Activated CD8-positive, alpha-beta T cell treated with anti-CD3 and anti-CD28 coated beads for 36 hours (primary cell): ENCODE measurements at regions not wholly inside any gene's neighbourhood (a gene's known extent, or its start where the extent isn't known, plus 50 kb on each side); places are given as distances from the start of the nearest gene placed in this dataset.
A peak's percentile ranks its signal among the peaks of the same experiment; 100 is the strongest.

ENCODE experiments used
- ATAC-seq: fragments of 200-7000 bp; cut with Tn5 transposase; one replicate; pipeline ENCODE4 v1.10.0; 2021; ENCODE audit warnings: mild to moderate bottlenecking, moderate library complexity
- CTCF ChIA-PET: fragments of 350-600 bp; sonication (Branson Sonifier 250); formaldehyde crosslinking; loops from one replicate; lab custom pipeline; 2021; ENCODE audit warnings: antibody characterized with exemption; lab: Charles Lee
- POLR2A ChIA-PET: fragments of 350-600 bp; sonication (Branson Sonifier 250); formaldehyde crosslinking; loops from one replicate; lab custom pipeline; 2021; ENCODE audit warnings: antibody characterized with exemption; lab: Charles Lee
- DNase-seq: peaks from one replicate; pipeline ENCODE4 v3.0.0-alpha.2; 2020
- H3K27ac Mint-ChIP-seq: one replicate; pipeline ENCODE4 v1.8.0; 2021; ENCODE audit warnings: mild to moderate bottlenecking, mixed read lengths
- H3K27me3 Mint-ChIP-seq: one replicate; pipeline ENCODE4 v1.8.0; 2021; ENCODE audit warnings: mixed read lengths
- H3K36me3 Mint-ChIP-seq: one replicate; pipeline ENCODE4 v1.8.0; 2021; ENCODE audit warnings: low read depth, mixed read lengths
- H3K4me1 Mint-ChIP-seq: one replicate; pipeline ENCODE4 v1.8.0; 2021; ENCODE audit warnings: low read depth, mixed read lengths
- H3K4me3 Mint-ChIP-seq: one replicate; pipeline ENCODE4 v1.8.0; 2021; ENCODE audit warnings: mild to moderate bottlenecking, moderate library complexity, mixed read lengths
- H3K9me3 Mint-ChIP-seq: one replicate; pipeline ENCODE4 v1.8.0; 2021; ENCODE audit warnings: mixed read lengths
- CTCF ChIP-seq: fragments of 200-600 bp; IDR thresholded peaks from one replicate; pipeline ENCODE4 v1.8.0; 2022; ENCODE audit warnings: antibody characterized with exemption, mild to moderate bottlenecking
- intact Hi-C: fragments of 100-400 bp; cut with micrococcal nuclease; formaldehyde crosslinking; loops from one replicate; pipeline ENCODE4 v1.10.0; 2022

DNA sequence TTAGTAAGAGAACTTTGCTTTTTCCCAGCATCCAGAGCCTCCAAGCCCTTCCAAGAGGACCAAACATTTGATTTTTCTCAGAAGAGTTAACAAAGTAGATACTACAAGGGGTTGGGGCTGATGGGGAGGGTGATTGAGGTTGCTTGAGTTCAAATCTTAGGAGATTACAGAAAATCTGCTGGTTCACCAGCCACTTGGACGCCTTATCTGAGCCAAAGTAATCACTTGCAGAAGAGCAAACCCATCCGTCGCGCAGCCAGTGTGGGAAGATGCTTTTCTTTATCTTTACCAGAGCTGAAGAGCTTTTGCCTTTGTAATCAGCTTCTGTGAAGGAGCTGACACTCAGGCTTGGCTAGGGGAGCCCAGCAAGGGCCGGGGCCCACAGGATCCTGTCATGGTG is 91.9 kb upstream of the CTTNBP2NL start:
- H3K9me3 Mint-ChIP-seq = no peaks in the 10 kb centered on the region
- ChIA-PET POLR2A (no interaction called here), CTCF (interaction anchor here (1.6 kb wide), 1 partner anchor 66 kb away, joined by 3 read pairs; no protein-coding TSS in a partner anchor)
- ATAC-seq (no peak), DNase-seq (no peak)
- no peaks in the 10 kb centered on the region for H3K4me1 Mint-ChIP-seq
- intact Hi-C loops = no loop called here
- H3K4me3 Mint-ChIP-seq = no peak overlapping the region
- H3K27ac Mint-ChIP-seq = no peak overlapping the region
- no peak for TF ChIP-seq CTCF
- peaks cover 5% of the 10 kb centered on the region for H3K27me3 Mint-ChIP-seq
- no peaks in the 10 kb centered on the region for H3K36me3 Mint-ChIP-seq

DNA sequence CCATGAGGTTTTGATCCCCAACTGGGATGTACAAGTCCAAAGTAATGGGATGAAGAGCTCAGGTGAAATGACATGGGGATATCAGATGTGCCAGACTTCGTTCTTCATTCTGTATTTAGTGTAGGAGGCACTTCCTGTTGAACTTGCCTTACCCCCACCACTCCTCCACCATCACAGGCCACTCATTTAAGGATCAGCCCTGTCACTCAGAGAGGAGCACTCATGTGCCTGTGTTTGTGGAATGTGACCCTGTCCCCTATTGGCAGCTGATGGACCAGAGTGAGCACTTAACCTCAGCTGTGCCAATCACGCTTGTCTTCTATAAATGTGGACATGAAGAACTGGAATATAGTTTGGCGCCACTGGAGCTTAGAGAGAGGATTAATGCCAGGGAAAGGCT is 91.4 kb upstream of the CTTNBP2NL start:
- H3K36me3 Mint-ChIP-seq = no peaks in the 10 kb centered on the region
- no peaks in the 10 kb centered on the region for H3K4me1 Mint-ChIP-seq
- ATAC-seq (no peak), DNase-seq (peak; percentile 7)
- intact Hi-C loops = no loop called here
- peaks cover 5% of the 10 kb centered on the region for H3K27me3 Mint-ChIP-seq
- no peak overlapping the region for H3K27ac Mint-ChIP-seq
- no peaks in the 10 kb centered on the region for H3K9me3 Mint-ChIP-seq
- POLR2A ChIA-PET = no interaction called here
- TF ChIP-seq CTCF = no peak
- H3K4me3 Mint-ChIP-seq = no peak overlapping the region
- CTCF ChIA-PET = interaction anchor here (2.1 kb wide), 1 partner anchor 54 kb away, joined by 7 read pairs; no protein-coding TSS in a partner anchor

GRCh38 chr1:112307930-112308591 is 88.0 kb upstream of the CTTNBP2NL start:
- H3K4me3 Mint-ChIP-seq = no peak overlapping the region
- H3K4me1 Mint-ChIP-seq = no peaks in the 10 kb centered on the region
- DNase-seq (no peak), ATAC-seq (no peak)
- intact Hi-C loops = no loop called here
- ChIA-PET POLR2A (no interaction called here), CTCF (interaction anchor here (1.1 to 1.3 kb wide), 2 partner anchors 9 to 63 kb away, joined by 4 to 7 read pairs; no protein-coding TSS in a partner anchor)
- peaks cover 15% of the 10 kb centered on the region for H3K27me3 Mint-ChIP-seq
- no peaks in the 10 kb centered on the region for H3K9me3 Mint-ChIP-seq
- no peak overlapping the region for H3K27ac Mint-ChIP-seq
- TF ChIP-seq CTCF = no peak
- no peaks in the 10 kb centered on the region for H3K36me3 Mint-ChIP-seq

DNA sequence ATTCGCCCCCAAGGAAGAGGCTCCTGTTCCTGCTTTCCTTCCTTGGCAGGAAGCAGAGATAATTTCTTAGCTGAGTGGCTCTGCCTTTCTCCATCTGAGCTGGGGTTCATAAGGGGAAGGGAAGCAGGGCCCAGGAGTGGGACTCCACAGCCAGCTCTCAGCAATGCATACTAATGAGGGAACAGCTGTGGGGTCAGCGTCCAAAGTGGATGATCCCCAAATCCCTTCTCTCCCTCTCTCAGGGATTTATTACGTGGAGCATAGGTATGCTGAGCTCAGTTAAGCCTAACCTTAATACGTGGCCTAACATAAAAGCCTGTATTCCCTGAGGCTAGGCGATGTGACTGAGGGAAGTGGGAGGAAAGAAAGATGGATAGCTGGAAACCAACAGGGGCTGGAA is 87.3 kb upstream of the CTTNBP2NL start:
- Mint-ChIP-seq H3K27me3 (peaks cover 15% of the 10 kb centered on the region), H3K4me3 (no peak overlapping the region), H3K36me3 (no peaks in the 10 kb centered on the region), H3K9me3 (no peaks in the 10 kb centered on the region), H3K27ac (no peak overlapping the region), H3K4me1 (no peaks in the 10 kb centered on the region)
- intact Hi-C loops = no loop called here
- CTCF ChIA-PET = interaction anchor here (1.3 kb wide), 1 partner anchor 62 kb away, joined by 4 read pairs; no protein-coding TSS in a partner anchor
- no peak for DNase-seq
- POLR2A ChIA-PET = no interaction called here
- ATAC-seq = no peak
- TF ChIP-seq CTCF = no peak

DNA sequence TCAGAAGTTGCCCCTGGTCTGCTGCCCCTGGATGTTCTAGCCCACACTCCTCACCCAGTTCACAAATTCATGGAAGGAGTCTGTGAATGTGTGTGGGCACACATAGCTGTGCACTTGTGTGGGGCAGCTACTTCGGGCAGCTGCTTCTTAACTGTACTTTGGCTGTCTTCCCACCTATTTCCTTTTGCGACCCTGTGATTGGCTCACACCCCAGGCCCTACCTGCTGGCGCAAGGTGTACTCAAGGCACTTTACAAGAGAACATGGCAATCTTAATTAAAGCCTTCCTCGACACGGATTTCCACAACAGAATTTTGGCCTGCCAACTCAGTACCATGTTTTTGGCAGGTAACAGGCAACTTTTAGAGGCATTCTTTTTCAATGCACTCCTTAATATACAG is 86.5 kb upstream of the CTTNBP2NL start:
- Mint-ChIP-seq H3K36me3 (no peaks in the 10 kb centered on the region), H3K27ac (no peak overlapping the region), H3K4me1 (no peaks in the 10 kb centered on the region), H3K9me3 (no peaks in the 10 kb centered on the region), H3K4me3 (no peak overlapping the region), H3K27me3 (peaks cover 15% of the 10 kb centered on the region)
- ChIA-PET CTCF (no interaction called here), POLR2A (no interaction called here)
- ATAC-seq (no peak), DNase-seq (no peak)
- no peak for TF ChIP-seq CTCF
- intact Hi-C loops = no loop called here
